HG03103 (cell line): ENCODE measurements at regions not wholly inside any gene's neighbourhood (a gene's known extent, or its start where the extent isn't known, plus 50 kb on each side); places are given as distances from the start of the nearest gene placed in this dataset.
"Not testable (repeated sequence)": the region's sequence is repeated elsewhere in the genome, so short reads cannot be mapped to it uniquely, and the experiment has no call there.

Experiments used
- ATAC-seq: cut with Tn5 transposase; IDR thresholded peaks from one replicate; pipeline ENCODE4 v1.9.1; 2021; ENCODE audit warnings: low read depth; ENCODE audit not compliant: unreplicated experiment

- ATAC-seq: not testable (repeated sequence)
These were observed 86.9 kb upstream of the CTDP1 start for GRCh38 chr18:79592684-79593083.

- ATAC-seq: no peak
These were observed 83.7 kb upstream of the CTDP1 start for GRCh38 chr18:79595876-79596374.

GRCh38 chr18:79596446-79597175 lies 83.0 kb upstream of the CTDP1 start:
- ATAC-seq: no peak

GRCh38 chr18:79597176-79597830 lies 82.3 kb upstream of the CTDP1 start:
- ATAC-seq: no peak

- no peak for ATAC-seq
These were observed 81.6 kb upstream of the CTDP1 start for GRCh38 chr18:79597831-79598632.

GRCh38 chr18:79598633-79599175 lies 80.9 kb upstream of the CTDP1 start:
- ATAC-seq: no peak

- ATAC-seq: no peak
These were observed 80.1 kb upstream of the CTDP1 start for GRCh38 chr18:79599441-79599931.

- ATAC-seq: no peak
These were observed 79.5 kb upstream of the CTDP1 start for GRCh38 chr18:79600141-79600540.

- no peak for ATAC-seq
These were observed 79.0 kb upstream of the CTDP1 start for GRCh38 chr18:79600596-79600995.

- ATAC-seq: no peak
These were observed 78.4 kb upstream of the CTDP1 start for GRCh38 chr18:79601234-79601633.

GRCh38 chr18:79603321-79604204 lies 76.0 kb upstream of the CTDP1 start:
- no peak for ATAC-seq

GRCh38 chr18:79604205-79604912 lies 75.2 kb upstream of the CTDP1 start:
- no peak for ATAC-seq

- ATAC-seq: no peak
These were observed 74.4 kb upstream of the CTDP1 start for GRCh38 chr18:79604913-79605880.

GRCh38 chr18:79606071-79606470 lies 73.5 kb upstream of the CTDP1 start:
- ATAC-seq: not testable (repeated sequence)

GRCh38 chr18:79606621-79607331 lies 72.8 kb upstream of the CTDP1 start:
- no peak for ATAC-seq

GRCh38 chr18:79607361-79607952 lies 72.1 kb upstream of the CTDP1 start:
- ATAC-seq: no peak

GRCh38 chr18:79608069-79608468 lies 71.5 kb upstream of the CTDP1 start:
- ATAC-seq: no peak
